HG03108 (cell line): ENCODE measurements at regions not wholly inside any gene's neighbourhood (a gene's known extent, or its start where the extent isn't known, plus 50 kb on each side); places are given as distances from the start of the nearest gene placed in this dataset.
"Not testable (repeated sequence)": the region's sequence is repeated elsewhere in the genome, so short reads cannot be mapped to it uniquely, and the experiment has no call there.

Experiments
- ATAC-seq: cut with Tn5 transposase; IDR thresholded peaks from one replicate; pipeline ENCODE4 v1.9.1; 2021; ENCODE audit warnings: moderate library complexity; ENCODE audit not compliant: unreplicated experiment

- no peak for ATAC-seq
Measured at GRCh38 chr14:30256627-30257026, 302.3 kb upstream of the G2E3 start.

- no peak for ATAC-seq
Measured at GRCh38 chr14:30257946-30258661, 300.9 kb upstream of the G2E3 start.

GRCh38 chr14:30260833-30261607, 297.9 kb upstream of the G2E3 start:
- no peak for ATAC-seq

GRCh38 chr14:30264161-30264560, 294.8 kb upstream of the G2E3 start:
- no peak for ATAC-seq

- ATAC-seq = no peak
Measured at GRCh38 chr14:30266290-30266689, 292.7 kb upstream of the G2E3 start.

- ATAC-seq = no peak
Measured at GRCh38 chr14:30267141-30267540, 291.8 kb upstream of the G2E3 start.

GRCh38 chr14:30270200-30271161, 288.5 kb upstream of the G2E3 start:
- ATAC-seq = peak; percentile 97

- ATAC-seq = no peak
Measured at GRCh38 chr14:30271811-30272323, 287.1 kb upstream of the G2E3 start.

GRCh38 chr14:30272848-30273832, 285.8 kb upstream of the G2E3 start:
- no peak for ATAC-seq

- no peak for ATAC-seq
Measured at GRCh38 chr14:30275604-30276003, 283.4 kb upstream of the G2E3 start.

GRCh38 chr14:30277268-30277667, 281.7 kb upstream of the G2E3 start:
- ATAC-seq = no peak

GRCh38 chr14:30278856-30279255, 280.1 kb upstream of the G2E3 start:
- not testable (repeated sequence) for ATAC-seq

- ATAC-seq = no peak
Measured at GRCh38 chr14:30283822-30284446, 275.0 kb upstream of the G2E3 start.

GRCh38 chr14:30284808-30285207, 274.1 kb upstream of the G2E3 start:
- no peak for ATAC-seq

GRCh38 chr14:30287579-30288445, 271.1 kb upstream of the G2E3 start:
- ATAC-seq = no peak

- no peak for ATAC-seq
Measured at GRCh38 chr14:30290001-30290400, 269.0 kb upstream of the G2E3 start.

- no peak for ATAC-seq
Measured at GRCh38 chr14:30291216-30291615, 267.7 kb upstream of the G2E3 start.

GRCh38 chr14:30292541-30292940, 266.4 kb upstream of the G2E3 start:
- no peak for ATAC-seq
